ENCODE measurements at regions not wholly inside any gene's neighbourhood (a gene's known extent, or its start where the extent isn't known, plus 50 kb on each side); places are given as distances from the start of the nearest gene placed in this dataset.

DNA sequence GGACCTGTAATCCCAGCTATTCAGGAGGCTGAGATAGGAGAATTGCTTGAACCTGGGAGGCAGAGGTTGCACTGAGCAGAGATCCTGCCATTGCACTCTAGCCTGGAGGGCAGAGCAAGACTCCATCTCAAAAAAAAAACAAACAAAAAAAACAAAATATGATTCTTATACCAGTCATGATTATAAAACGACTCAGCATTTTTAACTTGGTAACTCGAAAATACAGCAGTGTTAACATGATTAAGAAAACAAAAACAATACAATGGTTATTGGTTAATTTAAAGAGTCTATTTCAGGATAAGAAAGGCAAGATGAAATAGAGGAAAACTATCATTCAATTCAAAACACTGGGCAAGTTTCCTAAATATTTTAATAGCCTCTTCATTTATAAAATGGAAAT, 865.3 kb downstream of the PCDH7 start:
- TF ChIP-seq, protein P1, sequence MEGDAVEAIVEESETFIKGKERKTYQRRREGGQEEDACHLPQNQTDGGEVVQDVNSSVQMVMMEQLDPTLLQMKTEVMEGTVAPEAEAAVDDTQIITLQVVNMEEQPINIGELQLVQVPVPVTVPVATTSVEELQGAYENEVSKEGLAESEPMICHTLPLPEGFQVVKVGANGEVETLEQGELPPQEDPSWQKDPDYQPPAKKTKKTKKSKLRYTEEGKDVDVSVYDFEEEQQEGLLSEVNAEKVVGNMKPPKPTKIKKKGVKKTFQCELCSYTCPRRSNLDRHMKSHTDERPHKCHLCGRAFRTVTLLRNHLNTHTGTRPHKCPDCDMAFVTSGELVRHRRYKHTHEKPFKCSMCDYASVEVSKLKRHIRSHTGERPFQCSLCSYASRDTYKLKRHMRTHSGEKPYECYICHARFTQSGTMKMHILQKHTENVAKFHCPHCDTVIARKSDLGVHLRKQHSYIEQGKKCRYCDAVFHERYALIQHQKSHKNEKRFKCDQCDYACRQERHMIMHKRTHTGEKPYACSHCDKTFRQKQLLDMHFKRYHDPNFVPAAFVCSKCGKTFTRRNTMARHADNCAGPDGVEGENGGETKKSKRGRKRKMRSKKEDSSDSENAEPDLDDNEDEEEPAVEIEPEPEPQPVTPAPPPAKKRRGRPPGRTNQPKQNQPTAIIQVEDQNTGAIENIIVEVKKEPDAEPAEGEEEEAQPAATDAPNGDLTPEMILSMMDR (conservative IDR thresholded peaks at IDR 0.05; ENCODE audit: low read length) = no peak
- H3K4me3 ChIP-seq (ENCODE audit: low read length) = no peak overlapping the region

DNA sequence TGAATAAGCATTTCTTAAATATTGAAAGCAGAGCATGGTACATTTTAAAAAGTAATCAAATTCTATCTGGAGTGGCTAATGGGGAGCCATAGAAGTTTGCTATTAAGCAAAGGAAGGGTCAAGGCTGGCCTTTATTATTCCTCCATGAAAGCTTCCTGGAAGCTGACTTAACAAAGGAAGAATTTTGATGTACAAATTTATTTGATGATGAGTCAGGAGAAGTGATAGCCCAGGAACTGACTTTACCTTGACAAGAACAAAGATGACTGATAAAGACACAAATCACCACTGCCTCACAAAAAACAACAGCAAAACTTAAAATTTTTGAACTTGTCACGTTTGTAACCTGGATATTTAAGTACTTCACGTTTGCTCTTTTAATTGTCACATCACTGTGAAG, 872.1 kb downstream of the PCDH7 start:
- no peak for DNase-seq (ENCODE audit: low read depth)
- H3K4me3 ChIP-seq (ENCODE audit: low read length) = no peak overlapping the region
- TF ChIP-seq, protein P1 (conservative IDR thresholded peaks at IDR 0.05; ENCODE audit: low read length) = no peak

More for the DNA sequence above, 865.3 kb downstream of the PCDH7 start:
- no peak for DNase-seq (ENCODE audit: low read depth)

DNA sequence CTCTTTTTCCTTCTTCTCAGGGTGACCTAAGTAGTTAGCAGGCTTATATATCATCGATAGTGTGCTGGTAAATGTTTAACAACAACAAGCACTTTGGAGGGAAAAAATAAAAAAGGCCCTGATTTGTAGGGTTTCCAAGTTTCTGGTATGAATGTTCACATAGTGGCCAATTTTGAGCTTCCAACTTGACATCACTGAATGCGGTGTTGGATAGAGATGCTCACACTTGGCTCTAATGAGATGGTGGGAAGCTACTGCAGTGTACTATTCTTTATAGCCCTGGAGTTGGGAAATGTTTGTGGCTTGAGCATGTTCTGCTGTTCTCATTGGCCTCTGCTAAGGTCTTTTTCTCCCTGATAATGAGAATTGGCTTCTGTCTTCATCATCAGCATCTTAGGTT, 875.3 kb downstream of the PCDH7 start:
- TF ChIP-seq, protein P1 (conservative IDR thresholded peaks at IDR 0.05; ENCODE audit: low read length) = no peak
- no peak for DNase-seq (ENCODE audit: low read depth)
- no peak overlapping the region for H3K4me3 ChIP-seq (ENCODE audit: low read length)

DNA sequence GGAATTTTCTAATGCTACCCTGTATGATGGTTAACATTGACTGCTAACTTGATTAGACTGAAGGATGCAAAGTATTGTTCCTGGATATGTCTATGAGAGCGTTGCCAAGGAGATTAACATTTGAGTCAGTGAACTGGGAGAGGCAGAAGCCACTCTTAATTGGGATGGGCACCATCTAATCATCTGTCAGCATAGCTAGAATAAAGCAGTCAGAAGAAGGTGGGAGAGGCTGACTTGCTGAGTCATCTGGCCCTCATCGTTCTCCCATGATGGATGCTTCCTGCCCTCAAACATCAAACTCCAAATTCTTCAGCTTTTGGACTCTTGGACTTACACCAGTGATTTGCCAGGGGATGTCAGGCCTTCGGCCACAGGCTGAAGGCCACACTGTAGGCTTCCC, 878.5 kb downstream of the PCDH7 start:
- TF ChIP-seq, protein P1 (conservative IDR thresholded peaks at IDR 0.05; ENCODE audit: low read length) = no peak
- no peak for DNase-seq (ENCODE audit: low read depth)
- no peak overlapping the region for H3K4me3 ChIP-seq (ENCODE audit: low read length)

DNA sequence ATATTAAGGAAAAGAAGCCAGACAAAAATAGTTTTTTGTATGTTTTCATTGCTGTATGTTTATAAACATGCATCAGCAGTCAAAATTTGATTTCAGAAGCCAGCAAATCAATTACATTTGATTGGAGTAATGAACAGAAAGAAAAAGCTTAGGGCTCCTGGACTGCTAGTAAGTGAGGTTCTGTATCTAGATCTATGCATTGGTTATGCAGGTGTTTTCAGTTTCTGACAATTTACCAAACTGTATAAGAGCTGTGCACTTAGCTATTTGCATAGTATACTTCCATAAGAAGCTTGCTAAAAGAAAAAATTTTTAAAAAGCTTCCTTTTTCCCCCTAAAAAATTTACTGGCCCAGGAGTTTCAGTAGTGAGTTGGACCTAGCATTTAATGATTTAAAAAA, 881.6 kb downstream of the PCDH7 start:
- TF ChIP-seq, protein P1 (conservative IDR thresholded peaks at IDR 0.05; ENCODE audit: low read length) = no peak
- no peak for DNase-seq (ENCODE audit: low read depth)
- no peak overlapping the region for H3K4me3 ChIP-seq (ENCODE audit: low read length)

DNA sequence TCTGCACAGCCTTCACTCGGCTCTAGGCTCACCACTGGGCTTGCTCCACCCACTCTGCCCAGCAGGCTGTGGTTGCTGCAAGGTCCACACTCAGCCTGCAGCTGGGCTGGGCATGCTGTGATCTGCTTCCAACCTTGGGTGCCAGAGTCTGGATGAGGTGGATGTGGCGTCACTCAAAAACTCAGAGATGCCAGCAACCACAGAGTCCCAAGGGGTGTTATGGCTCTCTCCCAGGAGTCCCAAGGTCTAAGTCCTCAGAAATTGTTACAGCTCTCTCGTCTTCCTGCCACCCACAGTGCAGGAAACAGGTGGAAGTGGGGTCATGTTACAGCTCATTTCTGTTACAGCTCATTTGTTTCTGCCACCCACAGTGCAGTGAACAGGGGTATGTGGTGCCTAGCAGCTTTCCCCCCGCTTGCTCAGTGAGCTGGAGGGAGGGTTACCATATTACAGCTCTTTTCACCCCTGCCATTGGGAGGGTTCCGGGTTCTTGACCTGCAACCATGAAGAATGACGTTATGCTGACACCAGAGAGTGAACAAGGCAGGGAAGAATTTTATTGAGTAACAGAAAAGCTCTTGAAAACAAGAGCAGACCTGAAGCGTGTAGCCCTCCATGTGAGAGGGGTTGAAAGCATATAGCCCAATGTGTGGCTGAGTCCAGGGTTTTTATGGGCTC, 893.9 kb downstream of the PCDH7 start:
- H3K4me3 ChIP-seq (ENCODE audit: low read length) = no peak overlapping the region
- no peak for DNase-seq (ENCODE audit: low read depth)

DNA sequence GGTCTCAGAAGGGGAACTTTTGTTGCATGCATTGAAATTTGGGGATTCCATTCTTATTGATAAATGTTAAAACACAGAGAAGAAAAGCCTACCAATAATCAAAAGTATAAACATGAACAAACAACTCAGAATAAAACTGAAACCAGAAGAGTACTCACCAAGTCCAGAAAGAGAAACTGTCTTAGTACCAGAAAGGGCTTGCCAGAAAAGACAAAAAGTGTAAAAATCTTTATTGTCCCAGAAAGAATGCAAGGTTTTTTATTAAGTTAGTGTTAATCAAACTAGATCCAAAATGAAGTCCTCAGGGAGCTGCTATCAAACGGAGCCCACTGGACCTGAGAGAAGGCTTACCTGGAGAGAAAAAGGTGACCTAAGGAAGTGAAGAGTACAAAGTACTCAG, 897.5 kb downstream of the PCDH7 start:
- TF ChIP-seq, protein P1 (conservative IDR thresholded peaks at IDR 0.05; ENCODE audit: low read length) = no peak
- H3K4me3 ChIP-seq (ENCODE audit: low read length) = no peak overlapping the region
- no peak for DNase-seq (ENCODE audit: low read depth)

More for the DNA sequence above, 893.9 kb downstream of the PCDH7 start:
- TF ChIP-seq, protein P1 (conservative IDR thresholded peaks at IDR 0.05; ENCODE audit: low read length) = no peak
